Fibroblast of villous mesenchyme (primary cell): ENCODE measurements at regions not wholly inside any gene's neighbourhood (a gene's known extent, or its start where the extent isn't known, plus 50 kb on each side); places are given as distances from the start of the nearest gene placed in this dataset.

Experiments used
- DNase-seq: peaks from one replicate; pipeline ENCODE4 v3.0.0-alpha.2; 2010; ENCODE audit warnings: low read depth
- H3K4me3 ChIP-seq: 2 replicates; pipeline ENCODE4 v1.5.1; 2011; ENCODE audit warnings: low read depth, mild to moderate bottlenecking, low read length
- TF ChIP-seq, protein P1 (sequence below): IDR thresholded peaks from 2 replicates; pipeline ENCODE4 v1.5.1; 2012; ENCODE audit warnings: low read depth, mild to moderate bottlenecking, low read length; ENCODE audit not compliant: insufficient read depth

GRCh38 chr9:88313364-88314220 is 74.7 kb upstream of the SPIN1 start:
- H3K4me3 ChIP-seq = no peak overlapping the region
- no peak for DNase-seq
- TF ChIP-seq, protein P1, sequence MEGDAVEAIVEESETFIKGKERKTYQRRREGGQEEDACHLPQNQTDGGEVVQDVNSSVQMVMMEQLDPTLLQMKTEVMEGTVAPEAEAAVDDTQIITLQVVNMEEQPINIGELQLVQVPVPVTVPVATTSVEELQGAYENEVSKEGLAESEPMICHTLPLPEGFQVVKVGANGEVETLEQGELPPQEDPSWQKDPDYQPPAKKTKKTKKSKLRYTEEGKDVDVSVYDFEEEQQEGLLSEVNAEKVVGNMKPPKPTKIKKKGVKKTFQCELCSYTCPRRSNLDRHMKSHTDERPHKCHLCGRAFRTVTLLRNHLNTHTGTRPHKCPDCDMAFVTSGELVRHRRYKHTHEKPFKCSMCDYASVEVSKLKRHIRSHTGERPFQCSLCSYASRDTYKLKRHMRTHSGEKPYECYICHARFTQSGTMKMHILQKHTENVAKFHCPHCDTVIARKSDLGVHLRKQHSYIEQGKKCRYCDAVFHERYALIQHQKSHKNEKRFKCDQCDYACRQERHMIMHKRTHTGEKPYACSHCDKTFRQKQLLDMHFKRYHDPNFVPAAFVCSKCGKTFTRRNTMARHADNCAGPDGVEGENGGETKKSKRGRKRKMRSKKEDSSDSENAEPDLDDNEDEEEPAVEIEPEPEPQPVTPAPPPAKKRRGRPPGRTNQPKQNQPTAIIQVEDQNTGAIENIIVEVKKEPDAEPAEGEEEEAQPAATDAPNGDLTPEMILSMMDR = no peak

DNA sequence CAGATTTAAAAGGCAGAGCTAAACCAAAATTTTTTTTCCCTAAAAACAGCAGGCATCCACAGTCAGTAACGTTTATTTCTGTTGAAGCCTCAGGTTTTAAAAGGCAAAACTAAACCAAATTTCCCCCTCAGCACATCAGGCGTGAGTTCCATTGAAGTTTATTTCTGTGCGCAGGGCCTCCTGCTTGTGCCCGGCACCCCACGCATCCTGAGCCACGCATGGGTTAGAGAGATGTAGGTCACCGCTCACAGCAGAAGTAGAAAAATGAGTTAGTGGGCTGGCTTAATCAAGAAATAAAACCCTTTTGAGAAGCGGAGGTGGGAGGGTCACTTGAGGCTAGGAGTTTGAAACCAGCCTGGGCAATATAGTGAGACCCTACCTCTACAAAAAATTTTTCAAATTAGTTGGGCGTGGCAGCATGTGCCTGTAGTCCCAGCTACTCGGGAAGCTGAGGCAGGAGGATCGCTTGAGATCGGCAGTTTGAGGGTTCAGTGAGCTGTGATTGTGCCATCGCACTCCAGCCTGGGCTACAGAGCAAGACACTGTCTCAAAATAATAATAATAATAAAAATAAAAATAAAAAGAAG is 75.6 kb upstream of the SPIN1 start:
- no peak overlapping the region for H3K4me3 ChIP-seq
- TF ChIP-seq, protein P1 = no peak
- DNase-seq = no peak

GRCh38 chr9:88312045-88312444 is 76.2 kb upstream of the SPIN1 start:
- TF ChIP-seq, protein P1 = no peak
- no peak overlapping the region for H3K4me3 ChIP-seq
- no peak for DNase-seq

DNA sequence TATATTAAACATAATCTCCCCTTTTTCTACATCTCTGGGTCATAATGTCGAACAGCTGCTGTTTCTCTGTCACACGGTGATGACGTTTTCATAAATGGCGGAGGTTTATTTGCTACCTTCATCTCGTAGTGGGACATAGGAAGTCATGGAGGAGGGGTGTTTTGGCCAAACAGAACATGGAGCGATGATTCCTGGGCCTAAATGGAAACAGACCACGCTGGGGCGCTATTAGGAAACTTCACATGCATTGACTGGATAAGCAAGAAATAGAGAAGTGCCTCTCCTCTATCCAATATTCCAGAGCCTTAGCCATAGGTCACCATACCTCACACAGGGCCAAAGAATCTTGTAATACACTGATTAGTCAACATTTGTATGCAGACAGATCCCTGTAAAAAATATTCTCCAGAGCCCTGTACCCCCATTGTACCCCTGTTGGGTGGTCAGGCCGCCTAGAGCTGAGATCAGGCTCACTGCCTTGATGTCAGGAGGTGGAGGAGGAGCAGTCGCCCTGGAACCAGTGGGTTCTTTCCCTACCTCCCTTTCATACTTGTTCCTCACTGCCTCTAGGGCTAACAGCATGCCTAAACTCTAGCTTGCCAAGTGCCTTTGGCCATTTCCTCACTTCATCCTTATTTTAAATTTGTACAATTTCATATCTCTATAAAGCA is 77.8 kb upstream of the SPIN1 start:
- TF ChIP-seq, protein P1 = no peak
- peak; percentile 27 for DNase-seq
- H3K4me3 ChIP-seq = no peak overlapping the region

DNA sequence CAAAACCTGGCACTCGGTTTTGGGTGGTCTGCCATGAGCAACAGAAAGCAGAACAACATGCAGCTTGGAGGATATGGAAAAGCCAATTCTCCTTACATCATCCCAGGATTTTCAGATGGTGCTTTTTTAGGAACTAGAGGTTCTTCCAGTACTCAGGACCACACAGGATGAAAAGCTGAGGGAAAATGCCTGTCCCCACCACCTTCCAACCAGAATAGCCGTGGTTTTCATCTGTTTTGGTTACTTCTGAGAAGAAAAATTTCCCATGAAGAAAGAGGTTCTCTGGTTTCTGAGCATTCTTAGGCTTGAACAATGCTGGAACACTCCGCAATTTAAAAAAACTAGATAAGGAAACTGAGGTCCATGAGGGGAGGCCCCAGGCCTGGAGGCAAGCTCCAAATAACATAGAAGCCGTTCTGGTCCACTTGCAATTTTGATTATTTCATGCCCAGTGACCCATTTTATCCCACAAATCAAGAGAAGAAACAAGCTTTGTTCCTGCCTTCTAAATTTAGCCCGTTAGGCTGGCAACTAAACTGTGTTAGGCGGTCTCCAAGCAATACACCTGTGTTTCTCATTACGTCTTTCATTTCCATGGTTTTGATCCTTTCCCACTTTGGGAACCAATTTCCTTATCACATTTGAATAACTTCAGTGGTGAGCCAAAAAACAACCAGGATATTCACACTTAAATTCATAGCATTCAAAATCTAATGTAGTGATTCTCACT is 79.2 kb upstream of the SPIN1 start:
- DNase-seq = no peak
- TF ChIP-seq, protein P1 = no peak
- H3K4me3 ChIP-seq = no peak overlapping the region

DNA sequence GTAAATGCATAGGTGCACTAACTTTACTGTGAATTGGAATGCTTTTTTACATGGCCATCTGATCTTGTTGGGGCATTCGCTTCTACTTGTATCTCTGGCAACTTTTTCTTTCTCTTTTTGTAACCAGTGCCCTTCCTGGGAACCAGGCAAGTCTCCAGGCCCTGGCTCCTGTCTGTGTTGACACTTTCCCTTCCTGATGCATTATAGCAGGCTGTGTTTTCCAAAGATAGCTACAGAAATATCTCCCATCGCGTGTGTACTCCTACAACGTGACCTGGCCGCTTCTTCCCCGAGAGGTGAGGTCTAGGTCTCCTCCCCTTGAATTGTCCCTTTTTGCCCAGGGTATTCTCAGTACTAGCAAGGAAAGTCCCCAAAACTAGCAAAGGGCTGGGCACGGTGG is 81.1 kb upstream of the SPIN1 start:
- TF ChIP-seq, protein P1 = no peak
- DNase-seq = no peak
- no peak overlapping the region for H3K4me3 ChIP-seq
